ENCODE measurements at regions not wholly inside any gene's neighbourhood (a gene's known extent, or its start where the extent isn't known, plus 50 kb on each side); places are given as distances from the start of the nearest gene placed in this dataset.

GRCh38 chr7:10439027-10439426 is 534.6 kb upstream of the PHF14 start:
- DNase-seq (ENCODE audit: low read depth, low spot score) (no peak), FAIRE-seq (no peak)
- Histone ChIP-seq H4K20me1 (ENCODE audit: control insufficient read depth, extremely low read depth, insufficient read depth, low read length) (no peaks in the 10 kb centered on the region), H3K4me3 (ENCODE audit: control insufficient read depth in 2 of 3, extremely low read depth in 1 of 3, insufficient read depth in 2 of 3, low read depth in 1 of 3, low read length in 3 of 3) (no peak overlapping the region), H3K27ac (ENCODE audit: control insufficient read depth, insufficient read depth, low read length) (no peak overlapping the region), H3K4me1 (ENCODE audit: control insufficient read depth, extremely low read depth, insufficient read depth, low read length) (no peaks in the 10 kb centered on the region), H3K27me3 (ENCODE audit: control insufficient read depth, extremely low read depth, insufficient read depth, low read length) (no peaks in the 10 kb centered on the region), H3K79me2 (ENCODE audit: control insufficient read depth, insufficient read depth, low read length) (no peaks in the 10 kb centered on the region), H2AFZ (ENCODE audit: control insufficient read depth, low read length) (no peak overlapping the region), H3K9me1 (ENCODE audit: control insufficient read depth, extremely low read depth, insufficient read depth, low read length) (no peaks in the 10 kb centered on the region), H3K36me3 (ENCODE audit: control insufficient read depth in 2 of 2, extremely low read depth in 1 of 2, insufficient read depth in 2 of 2, low read length in 2 of 2) (no peaks in the 10 kb centered on the region), H3K9ac (ENCODE audit: control insufficient read depth, extremely low read depth, insufficient read depth, low read length) (no peak overlapping the region), H3K4me2 (ENCODE audit: control insufficient read depth, extremely low read depth, insufficient read depth, low read depth, low read length) (no peak overlapping the region), H3K9me3 (ENCODE audit: control insufficient read depth, low read depth, low read length) (no peaks in the 10 kb centered on the region)
- dilution Hi-C loops (cut with MboI; ENCODE audit: extremely low pct_ligation_motif_present, low sequenced_read_pairs), result no loop called here
- TF ChIP-seq CTCF (optimal IDR thresholded peaks at IDR 0.05 in 1 of 3, IDR thresholded peaks at IDR 0.05 in 1 of 3, conservative IDR thresholded peaks at IDR 0.05 in 1 of 3; ENCODE audit: extremely low read depth in 1 of 3, insufficient read depth in 2 of 3, low read length in 3 of 3), result no peak
- TF ChIP-seq EZH2 (IDR thresholded peaks at IDR 0.05; ENCODE audit: low read length), result no peak

GRCh38 chr7:10455936-10456335 is 517.7 kb upstream of the PHF14 start:
- FAIRE-seq, result no peak
- Histone ChIP-seq H3K4me1 (ENCODE audit: control insufficient read depth, extremely low read depth, insufficient read depth, low read length) (no peaks in the 10 kb centered on the region), H3K79me2 (ENCODE audit: control insufficient read depth, insufficient read depth, low read length) (no peaks in the 10 kb centered on the region)

More at GRCh38 chr7:10455936-10456335, 517.7 kb upstream of the PHF14 start:
- no peaks in the 10 kb centered on the region for H3K36me3 ChIP-seq (ENCODE audit: control insufficient read depth in 2 of 2, extremely low read depth in 1 of 2, insufficient read depth in 2 of 2, low read length in 2 of 2)
- no peak overlapping the region for H3K9ac ChIP-seq (ENCODE audit: control insufficient read depth, extremely low read depth, insufficient read depth, low read length)
- DNase-seq (ENCODE audit: low read depth, low spot score), result no peak
- no peak overlapping the region for H3K27ac ChIP-seq (ENCODE audit: control insufficient read depth, insufficient read depth, low read length)
- no peak overlapping the region for H3K4me3 ChIP-seq (ENCODE audit: control insufficient read depth in 2 of 3, extremely low read depth in 1 of 3, insufficient read depth in 2 of 3, low read depth in 1 of 3, low read length in 3 of 3)
- H3K9me1 ChIP-seq (ENCODE audit: control insufficient read depth, extremely low read depth, insufficient read depth, low read length), result no peaks in the 10 kb centered on the region
- no peak for TF ChIP-seq CTCF (optimal IDR thresholded peaks at IDR 0.05 in 1 of 3, IDR thresholded peaks at IDR 0.05 in 1 of 3, conservative IDR thresholded peaks at IDR 0.05 in 1 of 3; ENCODE audit: extremely low read depth in 1 of 3, insufficient read depth in 2 of 3, low read length in 3 of 3)
- TF ChIP-seq EZH2 (IDR thresholded peaks at IDR 0.05; ENCODE audit: low read length), result no peak
- H3K27me3 ChIP-seq (ENCODE audit: control insufficient read depth, extremely low read depth, insufficient read depth, low read length), result no peaks in the 10 kb centered on the region
- no peak overlapping the region for H2AFZ ChIP-seq (ENCODE audit: control insufficient read depth, low read length)
- H3K4me2 ChIP-seq (ENCODE audit: control insufficient read depth, extremely low read depth, insufficient read depth, low read depth, low read length), result no peak overlapping the region
- dilution Hi-C loops (cut with MboI; ENCODE audit: extremely low pct_ligation_motif_present, low sequenced_read_pairs), result no loop called here
- H3K9me3 ChIP-seq (ENCODE audit: control insufficient read depth, low read depth, low read length), result no peaks in the 10 kb centered on the region
- no peaks in the 10 kb centered on the region for H4K20me1 ChIP-seq (ENCODE audit: control insufficient read depth, extremely low read depth, insufficient read depth, low read length)

Measured in keratinocyte (primary cell).